GM19463 (cell line): ENCODE measurements at regions not wholly inside any gene's neighbourhood (a gene's known extent, or its start where the extent isn't known, plus 50 kb on each side); places are given as distances from the start of the nearest gene placed in this dataset.
"Not testable (repeated sequence)": the region's sequence is repeated elsewhere in the genome, so short reads cannot be mapped to it uniquely, and the experiment has no call there.

Experiments
- ATAC-seq: cut with Tn5 transposase; IDR thresholded peaks from one replicate; pipeline ENCODE4 v1.9.1; 2021; ENCODE audit warnings: mild to moderate bottlenecking, moderate library complexity; ENCODE audit not compliant: unreplicated experiment

DNA sequence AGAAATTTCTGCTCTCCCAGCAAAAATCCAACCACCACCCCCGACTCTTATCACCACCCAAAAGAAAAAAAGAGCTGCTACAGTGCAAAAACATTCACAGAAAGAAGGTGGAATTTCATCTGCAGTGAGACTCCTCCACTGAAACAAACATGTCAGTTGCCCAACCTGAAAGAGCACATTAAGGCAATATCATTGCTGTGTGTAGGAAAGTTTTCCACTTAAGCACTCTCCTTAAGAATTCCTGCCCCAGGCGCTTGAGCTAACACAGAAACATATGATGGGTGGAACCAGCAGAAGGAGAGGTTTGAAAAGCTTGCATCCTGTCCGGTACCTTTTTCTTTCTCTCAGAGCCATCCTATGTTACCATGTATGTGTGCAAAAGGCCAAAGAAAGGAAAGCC lies 200.8 kb upstream of the GADL1 start:
- no peak for ATAC-seq

GRCh38 chr3:31096661-31097395 lies 202.4 kb upstream of the GADL1 start:
- no peak for ATAC-seq

DNA sequence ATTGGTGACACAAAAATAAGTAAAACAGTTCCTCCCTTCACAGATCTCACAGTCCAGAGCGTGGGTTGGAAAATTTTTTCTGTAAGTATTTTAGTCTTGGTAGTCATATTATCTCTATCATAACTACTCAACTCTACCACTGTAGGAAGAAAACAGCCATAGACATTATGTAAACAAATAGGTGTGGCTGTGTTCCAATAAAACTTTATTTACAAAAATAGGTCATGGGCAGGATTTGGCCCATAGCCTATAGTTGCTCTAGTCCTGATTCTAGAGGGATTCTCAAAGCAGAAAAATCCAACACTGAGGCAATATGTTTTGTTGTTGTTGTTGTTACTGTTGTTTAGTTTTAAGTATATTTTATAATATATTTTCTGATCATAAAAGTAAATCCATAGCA lies 206.1 kb upstream of the GADL1 start:
- ATAC-seq: no peak

- not testable (repeated sequence) for ATAC-seq
Observed at GRCh38 chr3:31101285-31101684, 206.8 kb upstream of the GADL1 start.

GRCh38 chr3:31102196-31102879 lies 207.9 kb upstream of the GADL1 start:
- no peak for ATAC-seq

DNA sequence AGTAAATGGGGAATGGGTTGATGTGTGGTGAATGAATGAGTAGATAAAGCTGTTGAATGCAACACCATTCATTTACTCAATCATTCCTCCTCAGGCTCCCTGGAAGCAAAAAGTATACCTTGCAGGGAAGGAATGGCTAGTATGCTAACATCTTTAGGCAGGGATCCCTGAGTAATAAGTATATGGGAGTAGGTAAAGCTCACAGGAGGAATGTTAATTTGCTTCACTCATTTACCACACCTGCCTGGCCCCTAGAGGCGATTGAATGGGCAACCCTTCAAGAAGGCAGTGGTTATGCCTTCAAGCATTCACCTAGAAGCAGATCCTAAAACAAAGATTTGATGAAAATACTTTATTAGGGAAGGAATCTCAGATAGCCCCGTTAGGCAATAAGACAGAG lies 208.7 kb upstream of the GADL1 start:
- ATAC-seq: no peak

DNA sequence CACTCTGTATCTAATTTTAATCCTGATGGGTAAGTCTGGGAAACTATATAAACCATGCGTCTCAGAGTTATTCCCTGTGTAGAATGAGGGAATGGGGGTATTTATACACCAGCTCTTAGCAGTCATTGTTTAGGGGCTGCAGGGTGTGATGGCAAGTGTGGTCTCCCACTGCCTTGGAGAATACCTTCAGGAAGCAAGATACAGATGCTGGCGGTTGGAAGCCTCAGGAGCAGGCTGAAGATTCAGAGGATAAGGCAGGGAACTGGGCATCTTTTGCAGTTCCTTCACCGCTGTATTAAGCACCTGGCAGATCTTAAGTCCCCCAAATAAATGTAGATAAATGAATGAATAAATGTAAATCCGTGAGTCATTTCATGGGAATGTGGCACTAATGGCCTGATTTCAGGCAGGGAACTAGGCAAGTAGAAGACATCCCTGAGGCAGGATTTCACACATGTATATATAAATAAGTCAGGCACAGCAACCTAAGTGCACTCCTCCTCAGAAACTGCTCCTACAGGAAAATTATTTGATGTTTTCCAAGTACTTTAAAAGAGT lies 209.2 kb upstream of the GADL1 start:
- no peak for ATAC-seq

DNA sequence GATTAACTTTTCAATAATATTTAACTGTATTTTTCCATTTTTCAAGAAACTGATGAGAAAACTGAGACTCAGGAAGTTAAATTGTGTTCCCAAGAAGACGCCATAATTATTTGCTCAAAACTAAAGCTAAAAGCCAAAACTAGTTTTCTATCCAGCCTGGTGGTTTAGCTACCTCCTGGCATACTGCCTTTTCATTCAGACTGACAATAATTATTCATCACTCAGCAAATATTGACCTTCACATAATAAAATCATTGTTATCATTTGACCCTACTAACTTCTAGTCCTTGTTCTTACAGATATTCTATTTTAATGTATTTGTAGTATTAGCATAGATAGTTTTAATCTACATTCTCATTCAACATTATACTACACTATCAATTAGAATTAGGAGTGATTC lies 210.6 kb upstream of the GADL1 start:
- no peak for ATAC-seq

- no peak for ATAC-seq
Observed at GRCh38 chr3:31105438-31106077, 211.1 kb upstream of the GADL1 start.

DNA sequence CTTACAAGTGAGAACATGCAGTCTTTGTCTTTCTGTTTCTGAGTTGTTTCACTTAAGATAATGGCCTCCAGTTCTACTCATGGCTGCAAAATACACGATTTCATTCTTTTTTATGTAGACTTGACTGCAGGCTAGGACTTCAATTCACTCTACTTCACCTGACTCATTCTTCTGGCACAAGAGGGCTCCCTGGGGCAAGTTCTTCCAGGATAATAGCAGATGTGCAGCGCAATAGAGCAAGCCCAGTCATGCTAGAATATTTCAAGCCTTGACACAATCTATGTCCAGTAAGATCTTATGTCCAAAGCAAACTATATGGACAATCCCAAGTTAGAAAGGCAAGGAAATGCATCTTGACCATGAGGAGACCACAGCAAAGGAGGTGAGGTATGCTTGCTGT lies 211.7 kb upstream of the GADL1 start:
- no peak for ATAC-seq

DNA sequence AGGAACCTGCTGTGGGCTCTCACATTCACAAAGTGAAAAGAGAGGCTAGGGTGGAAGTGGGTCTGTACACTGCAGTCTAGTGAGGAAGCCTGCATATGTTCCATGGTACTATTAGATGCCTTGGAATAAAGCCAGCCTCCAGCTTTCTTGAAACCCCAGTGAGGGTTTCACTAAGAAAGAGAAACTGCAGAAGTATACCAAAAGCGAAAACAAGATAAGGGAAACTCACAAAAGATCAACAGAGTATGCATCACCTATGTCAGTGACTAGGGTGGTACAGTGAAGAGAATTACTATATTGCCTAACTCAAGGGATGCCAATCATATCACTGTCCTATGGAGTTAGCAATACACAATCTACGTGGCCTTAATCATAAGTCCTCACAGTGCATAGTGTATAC lies 212.5 kb upstream of the GADL1 start:
- ATAC-seq: peak; percentile 91

- no peak for ATAC-seq
Observed at GRCh38 chr3:31114929-31115283, 220.4 kb upstream of the GADL1 start.

GRCh38 chr3:31115531-31115930 lies 221.1 kb upstream of the GADL1 start:
- ATAC-seq: not testable (repeated sequence)

GRCh38 chr3:31116651-31117050 lies 222.2 kb upstream of the GADL1 start:
- no peak for ATAC-seq

DNA sequence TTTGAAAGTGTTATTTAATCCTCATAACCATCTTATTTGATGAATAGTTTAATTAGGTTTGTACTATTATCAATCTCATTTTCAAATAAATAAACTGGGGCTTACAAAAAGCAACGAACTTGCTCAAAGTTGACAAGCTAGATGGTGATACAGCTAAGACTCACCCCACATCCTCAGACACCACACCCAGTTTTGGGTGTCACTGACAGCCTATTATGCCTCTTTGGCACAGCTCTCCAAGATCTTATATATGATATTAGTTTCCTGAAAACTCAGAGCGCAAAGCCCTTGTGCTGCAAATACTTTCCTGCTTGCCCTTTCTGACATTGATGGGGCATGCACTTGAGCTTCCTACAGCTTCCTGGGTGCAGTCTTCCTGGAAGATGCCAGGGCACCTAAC lies 223.4 kb upstream of the GADL1 start:
- ATAC-seq: no peak

GRCh38 chr3:31124373-31124772 lies 229.9 kb upstream of the GADL1 start:
- no peak for ATAC-seq

- ATAC-seq: no peak
Observed at GRCh38 chr3:31125413-31126020, 231.1 kb upstream of the GADL1 start.

DNA sequence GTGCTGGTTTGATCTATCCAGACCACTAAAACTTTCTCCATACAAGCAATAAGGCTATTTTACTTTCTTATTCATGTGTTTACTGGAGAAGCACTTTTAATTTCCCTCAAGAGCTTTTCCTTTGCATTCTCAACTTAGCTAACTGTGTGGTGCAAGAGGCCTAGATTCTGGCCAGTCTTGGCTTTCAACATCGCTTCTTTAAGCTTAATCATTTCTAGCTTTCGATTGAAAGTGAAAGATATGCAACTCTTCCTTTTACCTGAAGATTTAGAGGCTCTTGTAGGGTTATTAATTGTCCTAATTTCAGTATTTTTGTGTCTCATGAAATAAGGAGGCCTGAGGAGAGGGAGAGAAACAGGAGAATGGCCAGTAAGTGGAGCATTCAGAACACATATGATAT lies 234.8 kb upstream of the GADL1 start:
- peak; percentile 49 for ATAC-seq

- ATAC-seq: peak; percentile 47
Observed at GRCh38 chr3:31132132-31132769, 237.8 kb upstream of the GADL1 start.

DNA sequence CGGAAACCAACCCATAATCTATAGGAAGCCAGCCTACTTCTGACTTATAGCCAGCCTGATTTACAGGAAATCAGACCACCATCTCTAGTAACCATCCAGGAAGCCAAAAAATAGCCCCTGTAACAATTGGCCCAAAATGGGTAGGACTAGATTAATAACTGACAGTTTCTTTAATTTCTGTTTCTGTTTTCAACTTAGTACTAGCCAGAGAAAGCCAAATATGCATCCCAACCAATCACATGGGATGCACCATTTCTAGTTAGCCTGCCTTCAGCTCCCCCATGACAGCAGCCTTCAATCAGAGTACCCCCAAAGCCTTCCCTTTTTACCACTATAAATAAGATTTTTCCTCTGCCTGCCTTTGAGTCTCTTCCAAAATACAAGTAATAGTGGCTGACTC lies 239.1 kb upstream of the GADL1 start:
- ATAC-seq: peak; percentile 37

- no peak for ATAC-seq
Observed at GRCh38 chr3:31135546-31135945, 241.1 kb upstream of the GADL1 start.
